Liver (tissue), 3 donors: ENCODE measurements at regions not wholly inside any gene's neighbourhood (a gene's known extent, or its start where the extent isn't known, plus 50 kb on each side); places are given as distances from the start of the nearest gene placed in this dataset.

ENCODE experiments used
- FOXA1 ChIP-seq: IDR thresholded peaks from 2 replicates; pipeline ENCODE4 v1.6.1; 2016; ENCODE audit warnings: antibody characterized with exemption
- GABPA ChIP-seq, 2 donors: IDR thresholded peaks in 1 of 2; conservative IDR thresholded peaks in 1 of 2; 2 replicates each; pipeline ENCODE4 v1.6.1; 2016; ENCODE audit warnings: antibody characterized with exemption in 2 of 2, mild to moderate bottlenecking in 1 of 2, moderate library complexity in 1 of 2
- HNF4A ChIP-seq, 2 donors: conservative IDR thresholded peaks; 2 replicates each; pipeline ENCODE4 v1.6.1; 2016; ENCODE audit warnings: antibody characterized with exemption in 2 of 2, mild to moderate bottlenecking in 2 of 2
- JUND ChIP-seq, 2 donors: IDR thresholded peaks; 2 replicates each; pipeline ENCODE4 v1.6.1; 2016; ENCODE audit warnings: antibody characterized with exemption in 2 of 2
- RAD21 ChIP-seq, 2 donors: IDR thresholded peaks; 2 replicates each; pipeline ENCODE4 v1.6.1; 2016; ENCODE audit warnings: antibody characterized with exemption in 2 of 2, mild to moderate bottlenecking in 2 of 2
- SP1 ChIP-seq: IDR thresholded peaks from 2 replicates; pipeline ENCODE4 v1.6.1; 2018; ENCODE audit warnings: antibody characterized with exemption, mild to moderate bottlenecking
- YY1 ChIP-seq: IDR thresholded peaks from 2 replicates; pipeline ENCODE4 v1.6.1; 2016; ENCODE audit warnings: antibody characterized with exemption, mild to moderate bottlenecking
- TF ChIP-seq, protein P1 (sequence below): fragments of 150-350 bp; IDR thresholded peaks from 2 replicates; pipeline ENCODE4 v1.5.1; 2017; ENCODE audit warnings: improper control_type of control experiment, low read depth, low read length; ENCODE audit not compliant: missing input control
- TF ChIP-seq, protein P2 (sequence below): IDR thresholded peaks from 2 replicates; pipeline ENCODE4 v1.6.1; 2016; ENCODE audit warnings: antibody characterized with exemption
- TF ChIP-seq, protein P3 (sequence below): IDR thresholded peaks from 2 replicates; pipeline ENCODE4 v1.6.1; 2016; ENCODE audit warnings: antibody characterized with exemption, mild to moderate bottlenecking
- TF ChIP-seq, protein P4 (sequence below): IDR thresholded peaks from 2 replicates; pipeline ENCODE4 v1.6.1; 2016; ENCODE audit warnings: antibody characterized with exemption
- TF ChIP-seq, protein P5 (sequence below): IDR thresholded peaks from 2 replicates; pipeline ENCODE4 v1.6.1; 2016; ENCODE audit warnings: antibody characterized with exemption
- donor health status: healthy.
- donor health status: healthy.

DNA sequence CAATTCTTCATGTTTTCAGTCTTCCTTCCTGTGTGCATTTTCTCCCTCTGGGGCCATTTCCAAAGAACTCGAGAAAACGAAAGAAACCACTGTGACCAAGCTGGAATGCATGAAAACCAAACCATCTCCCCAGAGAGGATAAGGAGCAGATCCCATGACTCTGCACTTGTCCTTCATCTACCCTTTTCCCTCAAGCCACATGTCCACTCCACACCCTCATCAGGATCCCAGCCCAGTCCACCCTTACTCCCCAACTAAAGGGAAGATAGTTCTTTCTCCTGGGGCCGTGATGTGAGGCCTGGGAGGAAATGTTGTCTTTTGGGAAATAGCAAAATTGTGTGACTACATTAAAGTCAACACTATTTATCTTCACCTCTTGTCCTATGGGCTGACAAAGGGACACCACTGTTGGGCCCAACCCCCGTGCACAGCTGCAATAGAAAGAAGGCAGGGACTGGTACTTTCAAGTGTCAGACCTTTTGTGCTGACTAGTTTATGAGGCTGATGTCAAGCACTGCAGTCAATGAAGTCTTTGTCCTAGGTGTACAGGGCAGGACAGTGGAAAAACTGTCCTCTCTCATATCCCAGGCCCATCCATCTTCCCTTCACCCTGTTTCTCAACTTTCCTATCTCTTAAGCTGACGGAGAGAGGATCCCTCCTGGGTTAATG is 487.1 kb upstream of the NR2F2 start:
- TF ChIP-seq, protein P1, sequence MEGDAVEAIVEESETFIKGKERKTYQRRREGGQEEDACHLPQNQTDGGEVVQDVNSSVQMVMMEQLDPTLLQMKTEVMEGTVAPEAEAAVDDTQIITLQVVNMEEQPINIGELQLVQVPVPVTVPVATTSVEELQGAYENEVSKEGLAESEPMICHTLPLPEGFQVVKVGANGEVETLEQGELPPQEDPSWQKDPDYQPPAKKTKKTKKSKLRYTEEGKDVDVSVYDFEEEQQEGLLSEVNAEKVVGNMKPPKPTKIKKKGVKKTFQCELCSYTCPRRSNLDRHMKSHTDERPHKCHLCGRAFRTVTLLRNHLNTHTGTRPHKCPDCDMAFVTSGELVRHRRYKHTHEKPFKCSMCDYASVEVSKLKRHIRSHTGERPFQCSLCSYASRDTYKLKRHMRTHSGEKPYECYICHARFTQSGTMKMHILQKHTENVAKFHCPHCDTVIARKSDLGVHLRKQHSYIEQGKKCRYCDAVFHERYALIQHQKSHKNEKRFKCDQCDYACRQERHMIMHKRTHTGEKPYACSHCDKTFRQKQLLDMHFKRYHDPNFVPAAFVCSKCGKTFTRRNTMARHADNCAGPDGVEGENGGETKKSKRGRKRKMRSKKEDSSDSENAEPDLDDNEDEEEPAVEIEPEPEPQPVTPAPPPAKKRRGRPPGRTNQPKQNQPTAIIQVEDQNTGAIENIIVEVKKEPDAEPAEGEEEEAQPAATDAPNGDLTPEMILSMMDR = no peak
- TF ChIP-seq, protein P2, sequence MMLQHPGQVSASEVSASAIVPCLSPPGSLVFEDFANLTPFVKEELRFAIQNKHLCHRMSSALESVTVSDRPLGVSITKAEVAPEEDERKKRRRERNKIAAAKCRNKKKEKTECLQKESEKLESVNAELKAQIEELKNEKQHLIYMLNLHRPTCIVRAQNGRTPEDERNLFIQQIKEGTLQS = no peak
- TF ChIP-seq SP1 (no peak), JUND (IDR thresholded peaks at IDR 0.05) (no peak), HNF4A (conservative IDR thresholded peaks at IDR 0.05) (no peak), YY1 (no peak), FOXA1 (no peak), RAD21 (IDR thresholded peaks at IDR 0.05) (no peak), GABPA (IDR thresholded peaks at IDR 0.05 in 1 of 2, conservative IDR thresholded peaks at IDR 0.05 in 1 of 2) (no peak)
- TF ChIP-seq, protein P3, sequence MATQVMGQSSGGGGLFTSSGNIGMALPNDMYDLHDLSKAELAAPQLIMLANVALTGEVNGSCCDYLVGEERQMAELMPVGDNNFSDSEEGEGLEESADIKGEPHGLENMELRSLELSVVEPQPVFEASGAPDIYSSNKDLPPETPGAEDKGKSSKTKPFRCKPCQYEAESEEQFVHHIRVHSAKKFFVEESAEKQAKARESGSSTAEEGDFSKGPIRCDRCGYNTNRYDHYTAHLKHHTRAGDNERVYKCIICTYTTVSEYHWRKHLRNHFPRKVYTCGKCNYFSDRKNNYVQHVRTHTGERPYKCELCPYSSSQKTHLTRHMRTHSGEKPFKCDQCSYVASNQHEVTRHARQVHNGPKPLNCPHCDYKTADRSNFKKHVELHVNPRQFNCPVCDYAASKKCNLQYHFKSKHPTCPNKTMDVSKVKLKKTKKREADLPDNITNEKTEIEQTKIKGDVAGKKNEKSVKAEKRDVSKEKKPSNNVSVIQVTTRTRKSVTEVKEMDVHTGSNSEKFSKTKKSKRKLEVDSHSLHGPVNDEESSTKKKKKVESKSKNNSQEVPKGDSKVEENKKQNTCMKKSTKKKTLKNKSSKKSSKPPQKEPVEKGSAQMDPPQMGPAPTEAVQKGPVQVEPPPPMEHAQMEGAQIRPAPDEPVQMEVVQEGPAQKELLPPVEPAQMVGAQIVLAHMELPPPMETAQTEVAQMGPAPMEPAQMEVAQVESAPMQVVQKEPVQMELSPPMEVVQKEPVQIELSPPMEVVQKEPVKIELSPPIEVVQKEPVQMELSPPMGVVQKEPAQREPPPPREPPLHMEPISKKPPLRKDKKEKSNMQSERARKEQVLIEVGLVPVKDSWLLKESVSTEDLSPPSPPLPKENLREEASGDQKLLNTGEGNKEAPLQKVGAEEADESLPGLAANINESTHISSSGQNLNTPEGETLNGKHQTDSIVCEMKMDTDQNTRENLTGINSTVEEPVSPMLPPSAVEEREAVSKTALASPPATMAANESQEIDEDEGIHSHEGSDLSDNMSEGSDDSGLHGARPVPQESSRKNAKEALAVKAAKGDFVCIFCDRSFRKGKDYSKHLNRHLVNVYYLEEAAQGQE = no peak
- TF ChIP-seq, protein P4, sequence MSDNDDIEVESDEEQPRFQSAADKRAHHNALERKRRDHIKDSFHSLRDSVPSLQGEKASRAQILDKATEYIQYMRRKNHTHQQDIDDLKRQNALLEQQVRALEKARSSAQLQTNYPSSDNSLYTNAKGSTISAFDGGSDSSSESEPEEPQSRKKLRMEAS = no peak
- TF ChIP-seq, protein P5, sequence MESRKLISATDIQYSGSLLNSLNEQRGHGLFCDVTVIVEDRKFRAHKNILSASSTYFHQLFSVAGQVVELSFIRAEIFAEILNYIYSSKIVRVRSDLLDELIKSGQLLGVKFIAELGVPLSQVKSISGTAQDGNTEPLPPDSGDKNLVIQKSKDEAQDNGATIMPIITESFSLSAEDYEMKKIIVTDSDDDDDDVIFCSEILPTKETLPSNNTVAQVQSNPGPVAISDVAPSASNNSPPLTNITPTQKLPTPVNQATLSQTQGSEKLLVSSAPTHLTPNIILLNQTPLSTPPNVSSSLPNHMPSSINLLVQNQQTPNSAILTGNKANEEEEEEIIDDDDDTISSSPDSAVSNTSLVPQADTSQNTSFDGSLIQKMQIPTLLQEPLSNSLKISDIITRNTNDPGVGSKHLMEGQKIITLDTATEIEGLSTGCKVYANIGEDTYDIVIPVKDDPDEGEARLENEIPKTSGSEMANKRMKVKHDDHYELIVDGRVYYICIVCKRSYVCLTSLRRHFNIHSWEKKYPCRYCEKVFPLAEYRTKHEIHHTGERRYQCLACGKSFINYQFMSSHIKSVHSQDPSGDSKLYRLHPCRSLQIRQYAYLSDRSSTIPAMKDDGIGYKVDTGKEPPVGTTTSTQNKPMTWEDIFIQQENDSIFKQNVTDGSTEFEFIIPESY = no peak
